Mucosa of descending colon (tissue), 3 donors: ENCODE measurements at regions not wholly inside any gene's neighbourhood (a gene's known extent, or its start where the extent isn't known, plus 50 kb on each side); places are given as distances from the start of the nearest gene placed in this dataset.
"Not testable (repeated sequence)": the region's sequence is repeated elsewhere in the genome, so short reads cannot be mapped to it uniquely, and the experiment has no call there.

Source experiments
- ATAC-seq: fragments of 200-7000 bp; cut with Tn5 transposase; one replicate; pipeline ENCODE4 v1.9.1; 2020; ENCODE audit warnings: mild to moderate bottlenecking, moderate library complexity
- DNase-seq, 3 donors: peaks; one replicate each; pipeline ENCODE4 v3.0.0-alpha.2; 2020
- H3K36me3 ChIP-seq: fragments of 200-600 bp; one replicate; pipeline ENCODE4 v1.8.0; 2021; ENCODE audit warnings: low read depth, mild to moderate bottlenecking
- H3K4me1 ChIP-seq: fragments of 200-600 bp; one replicate; pipeline ENCODE4 v1.8.0; 2021; ENCODE audit warnings: low read depth, mild to moderate bottlenecking
- H3K4me3 ChIP-seq: fragments of 200-600 bp; one replicate; pipeline ENCODE4 v1.8.0; 2021; ENCODE audit warnings: mild to moderate bottlenecking
- H3K9me3 ChIP-seq: fragments of 200-600 bp; one replicate; pipeline ENCODE4 v1.8.0; 2021; ENCODE audit warnings: mild to moderate bottlenecking
- CTCF ChIP-seq: fragments of 200-600 bp; IDR thresholded peaks from one replicate; pipeline ENCODE4 v1.8.0; 2022; ENCODE audit warnings: antibody characterized with exemption, mild to moderate bottlenecking
- intact Hi-C, 2 donors: fragments of 100-400 bp; cut with DNase I in 1 of 2; cut with micrococcal nuclease in 1 of 2; formaldehyde crosslinking; loops; one replicate each; pipeline versions ENCODE4 v1.11.0 to v1.11.1; 2022; cut with DNase I, micrococcal nuclease
- donor health status: DM: no; HTN: no; CAD: no; lungs with moderate emphysema.
- donor health status: DM: no; HTN: no; CAD: no.
- donor health status: DM: no; HTN: yes; CAD: no.

- no peak for DNase-seq
- H3K36me3 ChIP-seq = no peaks in the 10 kb centered on the region
- TF ChIP-seq CTCF = no peak
- H3K4me1 ChIP-seq = no peaks in the 10 kb centered on the region
- no peak for ATAC-seq
- no peaks in the 10 kb centered on the region for H3K9me3 ChIP-seq
- H3K4me3 ChIP-seq = no peak overlapping the region
- intact Hi-C loops = no loop called here
Measured at GRCh38 chr9:135356796-135357195, 122.8 kb upstream of the PPP1R26 start.

GRCh38 chr9:135357863-135358551 is 121.6 kb upstream of the PPP1R26 start:
- TF ChIP-seq CTCF = no peak
- Histone ChIP-seq H3K9me3 (no peaks in the 10 kb centered on the region), H3K36me3 (no peaks in the 10 kb centered on the region), H3K4me3 (no peak overlapping the region), H3K4me1 (no peaks in the 10 kb centered on the region)
- DNase-seq (no peak), ATAC-seq (no peak)
- intact Hi-C loops = no loop called here

- no peak for DNase-seq
- TF ChIP-seq CTCF = no peak
Measured at GRCh38 chr9:135358552-135358940, 121.0 kb upstream of the PPP1R26 start.

GRCh38 chr9:135359764-135360163 is 119.8 kb upstream of the PPP1R26 start:
- no peak overlapping the region for H3K4me3 ChIP-seq
- no peaks in the 10 kb centered on the region for H3K9me3 ChIP-seq
- intact Hi-C loops = no loop called here
- ATAC-seq (no peak), DNase-seq (no peak)
- no peak for TF ChIP-seq CTCF
- no peaks in the 10 kb centered on the region for H3K36me3 ChIP-seq
- H3K4me1 ChIP-seq = no peaks in the 10 kb centered on the region

More at GRCh38 chr9:135358552-135358940, 121.0 kb upstream of the PPP1R26 start:
- ATAC-seq = no peak
- intact Hi-C loops = no loop called here
- no peaks in the 10 kb centered on the region for H3K9me3 ChIP-seq
- H3K4me3 ChIP-seq = no peak overlapping the region
- H3K4me1 ChIP-seq = no peaks in the 10 kb centered on the region
- no peaks in the 10 kb centered on the region for H3K36me3 ChIP-seq

- H3K9me3 ChIP-seq = no peaks in the 10 kb centered on the region
- no peak for TF ChIP-seq CTCF
- H3K4me3 ChIP-seq = no peak overlapping the region
- ATAC-seq (no peak), DNase-seq (no peak)
- intact Hi-C loops = no loop called here
- H3K4me1 ChIP-seq = no peaks in the 10 kb centered on the region
- no peaks in the 10 kb centered on the region for H3K36me3 ChIP-seq
Measured at GRCh38 chr9:135360617-135361016, 119.0 kb upstream of the PPP1R26 start.

GRCh38 chr9:135361668-135362067 is 117.9 kb upstream of the PPP1R26 start:
- DNase-seq, H3K4me1 ChIP-seq, intact Hi-C loops, H3K9me3 ChIP-seq, H3K36me3 ChIP-seq, ATAC-seq, H3K4me3 ChIP-seq: not testable (repeated sequence)
